Islet of Langerhans (tissue), 1 donor: ENCODE measurements at regions not wholly inside any gene's neighbourhood (a gene's known extent, or its start where the extent isn't known, plus 50 kb on each side); places are given as distances from the start of the nearest gene placed in this dataset.

Experiments
- FAIRE-seq: peaks from one replicate; lab custom pipeline; 2011; peaks lifted over from hg19 to GRCh38; lab: Jason Lieb, UNC

GRCh38 chr2:129224022-129224421, 755.4 kb upstream of the RAB6C start:
- no peak for FAIRE-seq

DNA sequence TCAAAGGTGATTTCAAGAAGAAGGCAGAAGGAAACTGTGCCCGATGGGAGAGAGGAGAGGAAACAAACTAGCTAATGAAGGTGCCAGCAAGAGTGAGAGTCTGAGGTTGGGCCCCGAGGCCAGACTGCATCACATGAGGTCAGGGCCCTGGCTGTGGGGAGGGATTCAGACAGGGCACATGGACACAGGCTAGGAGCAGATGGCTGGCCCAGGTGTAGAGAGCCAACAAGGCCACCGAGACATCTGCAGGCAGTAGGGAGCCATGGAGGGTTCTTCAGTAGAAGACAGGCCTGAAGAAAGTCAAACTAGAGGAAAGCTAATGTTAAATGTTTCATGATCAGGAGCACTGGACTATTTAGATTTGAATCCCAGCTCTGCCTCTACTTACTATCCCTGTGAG, 755.0 kb upstream of the RAB6C start:
- no peak for FAIRE-seq

DNA sequence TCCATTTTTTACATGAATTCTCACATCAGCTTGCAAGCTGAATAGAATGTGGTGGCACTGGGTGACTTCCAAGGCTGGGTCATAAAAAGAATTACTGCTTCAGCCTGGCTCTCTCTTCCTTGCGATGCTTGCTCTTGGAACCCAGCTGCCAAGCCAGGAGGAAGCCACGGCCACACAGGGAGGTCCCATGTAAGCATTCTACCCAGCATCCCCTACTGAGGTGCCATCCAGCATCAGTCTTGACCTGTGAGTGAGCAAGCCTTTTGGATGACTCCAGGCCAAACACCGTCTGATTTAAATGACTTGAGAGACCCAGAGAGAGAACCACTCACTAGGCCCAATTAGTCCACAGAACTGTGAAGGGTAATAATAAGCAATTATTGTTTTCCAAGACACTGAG, 750.3 kb upstream of the RAB6C start:
- no peak for FAIRE-seq

- no peak for FAIRE-seq
Observed at GRCh38 chr2:129229830-129230441, 749.5 kb upstream of the RAB6C start.

DNA sequence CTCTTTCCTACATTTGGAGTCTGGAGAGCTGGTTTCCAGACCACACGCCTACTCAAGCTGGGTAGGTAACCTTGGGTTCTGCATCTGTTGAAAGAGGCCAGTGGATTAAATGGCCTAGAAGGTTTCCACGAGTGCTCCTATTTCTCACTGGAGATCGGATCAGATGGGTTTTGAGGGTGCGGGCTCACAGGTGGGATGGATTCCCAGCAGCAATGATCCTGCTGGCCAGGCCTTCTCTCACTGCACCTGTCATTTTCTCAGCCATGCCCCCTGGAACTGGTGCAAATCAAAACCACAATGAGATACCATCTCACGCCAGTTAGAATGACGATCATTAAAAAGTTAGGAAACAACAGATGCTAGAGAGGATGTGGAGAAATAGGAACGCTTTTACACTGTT, 747.5 kb upstream of the RAB6C start:
- no peak for FAIRE-seq

DNA sequence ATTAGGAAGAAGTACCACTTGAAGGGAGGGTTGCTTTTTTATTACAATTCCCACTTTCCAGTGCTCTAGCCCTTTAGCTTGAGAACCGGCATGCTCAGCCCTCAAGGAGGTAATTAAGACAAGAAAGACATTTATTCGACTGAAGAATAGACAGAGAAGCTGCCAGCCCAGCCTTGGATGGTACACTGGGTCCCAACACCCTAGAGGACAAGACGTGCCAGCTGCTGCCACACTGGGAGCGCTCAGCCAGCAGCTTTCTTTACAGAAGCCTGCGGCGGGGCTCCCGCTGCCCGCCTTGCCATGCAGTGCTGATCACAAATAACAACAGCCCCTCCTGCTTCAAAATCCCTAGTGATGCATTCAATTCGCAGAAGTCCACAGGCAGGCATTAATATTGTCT, 746.3 kb upstream of the RAB6C start:
- no peak for FAIRE-seq

GRCh38 chr2:129233751-129234406, 745.6 kb upstream of the RAB6C start:
- no peak for FAIRE-seq

DNA sequence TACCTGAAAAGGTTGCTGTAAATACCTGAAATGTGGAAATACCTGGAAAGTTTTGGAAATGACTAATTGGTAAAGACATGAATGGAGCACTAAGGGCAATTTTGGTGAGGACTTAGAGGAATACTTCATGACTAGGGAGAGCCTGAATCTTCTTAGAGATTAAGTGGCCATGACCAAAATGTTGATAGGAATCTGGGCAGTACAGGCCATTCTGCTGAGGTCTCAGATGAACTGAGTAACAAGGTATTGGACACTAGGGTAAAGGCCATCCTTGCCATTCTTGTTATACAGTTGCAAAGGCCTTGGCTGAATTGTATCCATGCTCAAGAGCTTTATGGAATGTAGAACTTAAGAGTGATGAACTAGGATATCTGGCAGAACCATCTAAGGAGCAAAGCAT, 742.9 kb upstream of the RAB6C start:
- FAIRE-seq: no peak

GRCh38 chr2:129237966-129238725, 741.3 kb upstream of the RAB6C start:
- no peak for FAIRE-seq

GRCh38 chr2:129239141-129239540, 740.3 kb upstream of the RAB6C start:
- FAIRE-seq: no peak

DNA sequence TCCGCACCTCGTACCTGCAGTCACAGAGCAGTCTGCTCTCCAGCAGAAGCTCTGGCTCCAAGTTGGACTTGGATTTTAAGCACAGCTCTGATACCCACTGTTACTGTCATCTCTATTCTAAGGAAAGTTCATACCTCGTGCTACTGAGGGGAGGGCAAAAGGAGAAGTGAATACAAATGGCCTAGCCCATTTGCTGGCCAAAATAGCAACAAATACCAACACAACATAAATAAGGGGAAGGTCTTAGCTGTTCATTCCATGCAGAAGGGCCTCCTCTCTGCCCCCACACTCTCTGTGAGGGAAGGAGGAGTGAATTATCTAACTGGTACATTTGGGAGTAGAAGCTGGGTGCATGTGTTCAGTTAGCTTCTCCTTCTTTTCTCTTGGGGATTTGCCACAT, 739.4 kb upstream of the RAB6C start:
- no peak for FAIRE-seq

- FAIRE-seq: no peak
Observed at GRCh38 chr2:129242269-129242668, 737.2 kb upstream of the RAB6C start.

DNA sequence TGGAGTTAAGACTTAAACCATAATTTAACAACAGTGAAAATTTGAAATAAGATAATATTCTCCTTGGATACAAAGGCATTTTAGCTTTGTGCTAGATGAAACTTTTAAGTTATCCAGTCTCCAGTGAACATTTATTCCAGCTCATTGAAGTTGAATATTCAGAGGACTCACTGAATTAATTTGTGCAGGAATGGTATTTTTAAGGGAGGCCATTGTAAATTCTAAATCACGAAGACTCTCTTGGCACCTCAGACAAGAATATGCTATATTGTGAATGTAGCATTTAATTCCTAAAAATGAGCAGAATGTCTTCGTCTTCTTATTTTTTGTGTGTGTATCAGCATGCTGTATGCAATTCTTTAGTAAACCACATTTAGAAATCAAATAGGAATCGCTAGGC, 731.7 kb upstream of the RAB6C start:
- no peak for FAIRE-seq

GRCh38 chr2:129248198-129248597, 731.3 kb upstream of the RAB6C start:
- no peak for FAIRE-seq

DNA sequence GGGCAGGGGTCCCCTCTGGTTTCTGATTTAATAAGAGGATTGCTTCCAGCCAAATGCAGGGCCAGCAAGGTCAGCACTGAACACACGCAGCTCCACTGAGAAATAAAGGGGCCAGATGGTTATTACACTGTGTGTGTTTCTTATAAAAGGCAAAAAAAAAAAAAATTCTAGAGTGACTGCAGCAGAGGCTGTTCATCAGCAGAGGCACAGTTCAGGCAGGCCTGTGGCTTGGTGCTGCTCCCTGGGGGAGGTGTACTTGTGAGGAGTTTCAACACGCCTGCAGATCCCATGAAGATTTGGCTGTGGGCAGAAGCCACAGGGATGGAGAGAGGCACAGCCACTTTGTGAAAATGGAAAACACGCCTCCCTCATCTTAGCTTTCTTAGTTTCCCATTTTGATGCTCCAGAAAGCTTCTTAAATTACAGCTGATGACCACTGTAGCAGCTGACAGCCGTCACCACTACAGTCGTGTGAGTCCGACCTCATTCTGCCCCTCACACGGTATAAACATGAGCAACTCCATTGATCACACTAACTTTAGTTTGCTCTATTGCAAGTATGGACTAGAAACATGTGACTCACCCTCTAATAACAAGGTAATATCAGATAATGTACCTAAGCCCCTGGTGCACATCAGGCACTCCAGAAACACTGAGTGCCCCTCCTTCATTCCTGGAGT, 726.5 kb upstream of the RAB6C start:
- FAIRE-seq: no peak

DNA sequence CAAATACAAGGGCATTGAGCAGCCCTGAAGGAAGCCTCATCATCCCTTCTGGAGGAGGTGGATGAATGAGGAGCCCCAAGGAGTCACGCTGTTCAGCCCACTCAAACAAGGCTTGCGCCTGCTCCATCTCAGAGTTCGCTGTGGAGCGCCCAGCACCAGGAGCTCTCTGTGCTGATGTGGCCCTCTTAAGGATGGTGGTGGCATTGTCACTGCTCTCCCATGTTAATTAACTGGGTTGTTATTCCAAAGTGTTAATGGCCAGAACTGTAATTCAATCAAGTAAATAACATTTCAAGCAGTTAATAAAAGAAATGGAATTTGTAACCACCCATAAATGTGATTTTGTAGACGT, 726.0 kb upstream of the RAB6C start:
- FAIRE-seq: no peak

- no peak for FAIRE-seq
Observed at GRCh38 chr2:129254718-129255117, 724.7 kb upstream of the RAB6C start.

- FAIRE-seq: no peak
Observed at GRCh38 chr2:129255610-129256313, 723.7 kb upstream of the RAB6C start.

GRCh38 chr2:129256642-129257041, 722.8 kb upstream of the RAB6C start:
- no peak for FAIRE-seq

GRCh38 chr2:129262934-129263333, 716.5 kb upstream of the RAB6C start:
- FAIRE-seq: no peak

GRCh38 chr2:129263939-129264338, 715.5 kb upstream of the RAB6C start:
- FAIRE-seq: no peak

GRCh38 chr2:129267559-129267958, 711.9 kb upstream of the RAB6C start:
- no peak for FAIRE-seq
